DND-41 (cell line): ENCODE measurements at regions not wholly inside any gene's neighbourhood (a gene's known extent, or its start where the extent isn't known, plus 50 kb on each side); places are given as distances from the start of the nearest gene placed in this dataset.

Experiments used
- ATAC-seq: fragments of 200-7000 bp; cut with Tn5 transposase; 3 replicates; pipeline ENCODE4 v1.9.1; 2021; ENCODE audit warnings: low read depth; ENCODE audit not compliant: insufficient read depth
- DNase-seq: peaks from one replicate; pipeline ENCODE4 v3.0.0-alpha.2; 2020
- H2AFZ ChIP-seq: 2 replicates; pipeline ENCODE4 v1.6.0; 2012; ENCODE audit warnings: low read depth, low read length
- H3K27ac ChIP-seq: 2 replicates; pipeline ENCODE4 v1.5.1; 2012; ENCODE audit warnings: low read length, inconsistent platforms
- H3K27me3 ChIP-seq: fragments of 200-600 bp; sonication (generic); 2 replicates; pipeline ENCODE4 v1.6.0; 2012; ENCODE audit warnings: low read length, mild to moderate bottlenecking, inconsistent platforms; ENCODE audit not compliant: insufficient read depth, poor library complexity
- H3K36me3 ChIP-seq: 2 replicates; pipeline ENCODE4 v1.5.1; 2012; ENCODE audit warnings: low read length, inconsistent platforms; ENCODE audit not compliant: insufficient read depth
- H3K4me1 ChIP-seq: 2 replicates; pipeline ENCODE4 v1.5.1; 2012; ENCODE audit warnings: mild to moderate bottlenecking, low read length; ENCODE audit not compliant: insufficient read depth
- H3K4me2 ChIP-seq: 2 replicates; pipeline ENCODE4 v1.6.0; 2012; ENCODE audit warnings: mild to moderate bottlenecking, moderate library complexity, low read length, inconsistent platforms; ENCODE audit not compliant: insufficient read depth
- H3K4me3 ChIP-seq, 2 experiments: fragments of 200-600 bp in 1 of 2; shearing (Covaris generic) in 1 of 2; 2 replicates each; pipeline ENCODE4 v1.5.1; 2012 to 2016; ENCODE audit warnings: inconsistent platforms in 2 of 2, low read length in 2 of 2, mild to moderate bottlenecking in 2 of 2, low read depth in 1 of 2, moderate library complexity in 1 of 2
- H3K79me2 ChIP-seq: 2 replicates; pipeline ENCODE4 v1.6.0; 2012; ENCODE audit warnings: low read length, inconsistent platforms; ENCODE audit not compliant: insufficient read depth
- H3K9ac ChIP-seq: 2 replicates; pipeline ENCODE4 v1.6.0; 2012; ENCODE audit warnings: low read depth, mild to moderate bottlenecking, inconsistent platforms, low read length, moderate library complexity
- H3K9me3 ChIP-seq: 2 replicates; pipeline ENCODE4 v1.5.1; 2012; ENCODE audit warnings: low read length, moderate library complexity, mild to moderate bottlenecking, inconsistent platforms; ENCODE audit not compliant: insufficient read depth, severe bottlenecking
- H4K20me1 ChIP-seq: 2 replicates; pipeline ENCODE4 v1.6.0; 2012; ENCODE audit warnings: low read length; ENCODE audit not compliant: insufficient read depth
- CTCF ChIP-seq: IDR thresholded peaks from 2 replicates; pipeline ENCODE4 v1.5.1; 2012; ENCODE audit warnings: borderline replicate concordance, low read length, moderate library complexity, mild to moderate bottlenecking; ENCODE audit not compliant: poor library complexity, severe bottlenecking; ENCODE audit errors: extremely low read depth
- EZH2 ChIP-seq: IDR thresholded peaks from 3 replicates; pipeline ENCODE4 v1.6.1; 2012; ENCODE audit warnings: borderline replicate concordance, low read depth, mild to moderate bottlenecking, moderate library complexity, low read length, inconsistent platforms; ENCODE audit not compliant: severe bottlenecking

DNA sequence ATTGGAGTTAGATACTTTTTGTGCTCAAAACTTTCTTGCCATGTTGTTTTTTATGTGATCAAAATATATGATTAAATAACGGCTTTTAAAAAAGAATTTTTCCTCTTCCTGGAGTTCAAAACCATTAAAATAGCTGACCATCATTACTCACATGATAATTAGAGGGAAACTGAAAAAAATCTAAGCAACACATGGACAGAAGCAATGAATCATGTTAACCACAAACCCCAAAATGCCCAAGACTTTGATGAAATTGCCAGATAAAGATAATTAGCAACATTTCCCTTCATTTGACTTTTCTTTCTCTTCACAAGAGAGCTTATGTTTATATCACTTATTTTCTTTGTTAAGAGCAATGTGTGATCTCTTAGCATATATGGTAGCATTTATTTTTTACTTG, 1294.2 kb downstream of the EFNA5 start:
- no peak overlapping the region for H3K9ac ChIP-seq
- no peaks in the 10 kb centered on the region for H3K4me1 ChIP-seq
- no peak overlapping the region for H3K4me3 ChIP-seq
- H4K20me1 ChIP-seq, result no peaks in the 10 kb centered on the region
- no peak for ATAC-seq
- TF ChIP-seq EZH2, result no peak
- no peak for TF ChIP-seq CTCF
- H3K4me2 ChIP-seq, result no peak overlapping the region
- DNase-seq, result no peak
- no peak overlapping the region for H3K27ac ChIP-seq
- H3K36me3 ChIP-seq, result no peaks in the 10 kb centered on the region
- H2AFZ ChIP-seq, result no peak overlapping the region
- no peaks in the 10 kb centered on the region for H3K79me2 ChIP-seq
- no peaks in the 10 kb centered on the region for H3K27me3 ChIP-seq
- H3K9me3 ChIP-seq, result no peaks in the 10 kb centered on the region

DNA sequence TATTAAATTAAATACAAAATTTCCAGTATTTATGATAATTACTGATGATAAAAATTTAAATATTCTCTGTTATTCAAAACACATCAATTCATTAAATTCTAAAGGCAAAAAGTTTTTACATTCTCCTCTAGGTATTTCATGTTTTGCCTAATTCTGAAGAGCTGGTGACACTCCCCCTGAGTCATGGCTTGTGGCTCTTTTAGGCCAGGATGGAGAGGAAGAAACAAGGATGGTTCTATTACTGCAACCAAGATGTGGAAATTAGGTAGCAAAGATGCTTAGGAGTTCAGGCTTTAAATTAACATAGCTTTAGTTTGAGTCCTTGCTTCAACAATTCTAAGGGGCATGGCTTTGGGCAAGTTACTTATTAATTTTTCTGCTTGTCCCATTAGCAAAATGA, 1295.8 kb downstream of the EFNA5 start:
- Histone ChIP-seq H3K27me3 (no peaks in the 10 kb centered on the region), H3K36me3 (no peaks in the 10 kb centered on the region), H3K4me1 (no peaks in the 10 kb centered on the region), H3K4me3 (no peak overlapping the region), H2AFZ (no peak overlapping the region), H3K4me2 (no peak overlapping the region), H3K9me3 (no peaks in the 10 kb centered on the region), H3K9ac (no peak overlapping the region), H3K27ac (no peak overlapping the region), H4K20me1 (no peaks in the 10 kb centered on the region), H3K79me2 (no peaks in the 10 kb centered on the region)
- ATAC-seq, result no peak
- no peak for DNase-seq
- TF ChIP-seq CTCF (no peak), EZH2 (no peak)

GRCh38 chr5:106368021-106368420, 1302.7 kb downstream of the EFNA5 start:
- no peak overlapping the region for H3K9ac ChIP-seq
- no peak overlapping the region for H3K4me3 ChIP-seq
- no peak for ATAC-seq
- TF ChIP-seq EZH2 (no peak), CTCF (no peak)
- no peaks in the 10 kb centered on the region for H3K9me3 ChIP-seq
- no peak for DNase-seq
- no peaks in the 10 kb centered on the region for H4K20me1 ChIP-seq
- no peak overlapping the region for H3K27ac ChIP-seq
- no peaks in the 10 kb centered on the region for H3K36me3 ChIP-seq
- H3K4me2 ChIP-seq, result no peak overlapping the region
- H3K79me2 ChIP-seq, result no peaks in the 10 kb centered on the region
- H3K27me3 ChIP-seq, result no peaks in the 10 kb centered on the region
- no peaks in the 10 kb centered on the region for H3K4me1 ChIP-seq
- H2AFZ ChIP-seq, result no peak overlapping the region

- Histone ChIP-seq H3K4me3 (no peak overlapping the region), H4K20me1 (no peaks in the 10 kb centered on the region), H2AFZ (no peak overlapping the region), H3K4me2 (no peak overlapping the region), H3K9ac (no peak overlapping the region), H3K27ac (no peak overlapping the region), H3K4me1 (no peaks in the 10 kb centered on the region), H3K36me3 (no peaks in the 10 kb centered on the region), H3K9me3 (no peaks in the 10 kb centered on the region), H3K27me3 (no peaks in the 10 kb centered on the region), H3K79me2 (no peaks in the 10 kb centered on the region)
- DNase-seq, result no peak
- TF ChIP-seq CTCF (no peak), EZH2 (no peak)
- ATAC-seq, result no peak
Observed at GRCh38 chr5:106367281-106367680, 1303.5 kb downstream of the EFNA5 start.
